K562 (cell line): ENCODE measurements at regions not wholly inside any gene's neighbourhood (a gene's known extent, or its start where the extent isn't known, plus 50 kb on each side); places are given as distances from the start of the nearest gene placed in this dataset.

ENCODE experiments used
- PREB ChIP-seq: sonication (generic); formaldehyde crosslinking; IDR thresholded peaks from 2 replicates; pipeline ENCODE4 v1.8.1; 2023; ENCODE audit warnings: mild to moderate bottlenecking, missing genetic modification reagents
- RAD21 ChIP-seq, 2 experiments: fragments of 250-450 bp in 1 of 2; fragments of 450-650 bp in 1 of 2; sonication (Bioruptor Pico) in 1 of 2; formaldehyde crosslinking in 1 of 2; IDR thresholded peaks in 1 of 2; conservative IDR thresholded peaks in 1 of 2; 2 replicates each; pipeline versions ENCODE4 v1.4.0 to v1.8.0; 2020 to 2022; ENCODE audit warnings: mild to moderate bottlenecking in 2 of 2, moderate library complexity in 1 of 2
- ZNF253 ChIP-seq: fragments of 250-450 bp; sonication (Bioruptor Pico); conservative IDR thresholded peaks from 2 replicates; pipeline ENCODE4 v1.6.1; 2021; ENCODE audit warnings: mild to moderate bottlenecking
- ZNF407 ChIP-seq: fragments of 450-650 bp; IDR thresholded peaks from 2 replicates; pipeline ENCODE4 v1.6.1; 2016; ENCODE audit warnings: low read depth
- ZNF76 ChIP-seq: fragments of 250-450 bp; sonication (Bioruptor Pico); IDR thresholded peaks from 2 replicates; pipeline ENCODE4 v1.4.0; 2020; ENCODE audit warnings: mild to moderate bottlenecking, moderate library complexity, borderline replicate concordance

- TF ChIP-seq ZNF407 (no peak), PREB (CRISPR knock-in tag) (no peak), RAD21 (CRISPR knock-in tag; conservative IDR thresholded peaks at IDR 0.05 in 1 of 2, IDR thresholded peaks at IDR 0.05 in 1 of 2) (no peak), ZNF76 (CRISPR knock-in tag) (no peak), ZNF253 (no peak)
Observed at GRCh38 chr6:87879132-87879861, 168.3 kb upstream of the SPACA1 start (continued).
